Sigmoid colon (tissue), 6 donors: ENCODE measurements at regions not wholly inside any gene's neighbourhood (a gene's known extent, or its start where the extent isn't known, plus 50 kb on each side); places are given as distances from the start of the nearest gene placed in this dataset.

Experiments used
- DNase-seq: peaks from one replicate; pipeline ENCODE4 v3.0.0-alpha.2; 2019
- H3K27ac ChIP-seq, 4 donors: fragments of 200-600 bp; sonication (generic); one replicate each; pipeline ENCODE4 v1.5.1; 2016 to 2019; ENCODE audit warnings: mild to moderate bottlenecking in 1 of 4
- H3K27me3 ChIP-seq, 3 donors: fragments of 200-600 bp; sonication (generic); one replicate each; pipeline ENCODE4 v1.5.1; 2019; ENCODE audit warnings: mild to moderate bottlenecking in 1 of 3
- H3K36me3 ChIP-seq, 4 donors: fragments of 200-600 bp; sonication (generic); one replicate each; pipeline ENCODE4 v1.5.1; 2016 to 2019
- H3K4me1 ChIP-seq, 4 donors: fragments of 200-600 bp; sonication (generic); one replicate each; pipeline ENCODE4 v1.5.1; 2017 to 2019
- H3K4me3 ChIP-seq, 4 donors: fragments of 200-600 bp; sonication (generic); one replicate each; pipeline ENCODE4 v1.5.1; 2017 to 2019; ENCODE audit warnings: mild to moderate bottlenecking in 2 of 4, moderate library complexity in 1 of 4
- H3K9me3 ChIP-seq, 4 donors: fragments of 200-600 bp in 3 of 4; sonication (generic) in 3 of 4; one replicate each; pipeline versions ENCODE4 v1.5.1 to v1.6.1; 2013 to 2019
- EP300 ChIP-seq, 4 donors: sonication (generic); formaldehyde crosslinking; IDR thresholded peaks; one replicate each; pipeline ENCODE4 v1.6.1; 2017; ENCODE audit warnings: antibody characterized with exemption in 4 of 4
- POLR2A ChIP-seq, 2 donors: fragments of 450-650 bp; IDR thresholded peaks; one replicate each; pipeline ENCODE4 v1.6.1; 2016; ENCODE audit warnings: antibody characterized with exemption in 2 of 2, mild to moderate bottlenecking in 2 of 2, moderate library complexity in 2 of 2
- POLR2AphosphoS5 ChIP-seq, 4 donors: sonication (generic); formaldehyde crosslinking; IDR thresholded peaks; one replicate each; pipeline ENCODE4 v1.6.1; 2017; ENCODE audit warnings: antibody characterized with exemption in 4 of 4
- WGBS, 2 donors: extraction: QIAGEN DNeasy Blood & Tissue Kit; methylation state at CpG; one replicate each; pipeline ENCODE4 v1.1.7; 2013; 5-methylcytosine and 5-hydroxymethylcytosine counted together
- intact Hi-C: fragments of 100-400 bp; cut with DNase I; formaldehyde crosslinking; loops from one replicate; pipeline ENCODE4 v1.15.1; 2023
- TF ChIP-seq, protein P1 (sequence below), 4 experiments: fragments of 450-650 bp in 3 of 4; fragments of 200-600 bp in 1 of 4; IDR thresholded peaks; one replicate each; pipeline ENCODE4 v1.5.1; 2016 to 2019; ENCODE audit warnings: antibody characterized with exemption in 4 of 4, mild to moderate bottlenecking in 3 of 4, moderate library complexity in 2 of 4
- donor health status: healthy with polysubstance abuse.
- donor health status: healthy.

DNA sequence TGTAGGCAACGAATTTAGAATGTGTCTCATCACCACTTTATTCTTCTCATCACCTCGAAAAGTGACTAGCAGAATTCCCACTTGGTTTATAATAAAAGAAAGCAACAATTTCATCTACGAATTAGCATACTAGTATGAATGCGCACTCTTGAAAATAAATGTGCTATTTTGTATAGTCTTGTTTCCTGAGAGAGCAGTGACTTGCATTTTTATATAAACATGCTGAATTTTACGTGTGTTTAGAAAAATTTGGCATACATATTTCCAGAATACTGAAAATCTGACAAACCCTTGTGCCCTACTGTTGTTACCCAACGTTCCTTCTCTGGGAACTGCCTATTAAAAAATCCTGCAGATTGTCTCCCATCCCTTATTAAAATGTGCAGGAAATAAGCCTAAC is 786.8 kb downstream of the TSN start:
- no peaks in the 10 kb centered on the region for H3K9me3 ChIP-seq
- H3K36me3 ChIP-seq, result no peaks in the 10 kb centered on the region
- WGBS, 2 donors, result 75 to 78% methylated on average over 6 of the region's 6 CpGs
- no peak for DNase-seq
- intact Hi-C loops, result no loop called here
- H3K4me3 ChIP-seq, result no peak overlapping the region
- no peaks in the 10 kb centered on the region for H3K4me1 ChIP-seq
- no peak overlapping the region for H3K27ac ChIP-seq
- TF ChIP-seq POLR2AphosphoS5 (IDR thresholded peaks at IDR 0.05) (no peak), EP300 (IDR thresholded peaks at IDR 0.05) (no peak), POLR2A (IDR thresholded peaks at IDR 0.05) (no peak)
- TF ChIP-seq, protein P1, sequence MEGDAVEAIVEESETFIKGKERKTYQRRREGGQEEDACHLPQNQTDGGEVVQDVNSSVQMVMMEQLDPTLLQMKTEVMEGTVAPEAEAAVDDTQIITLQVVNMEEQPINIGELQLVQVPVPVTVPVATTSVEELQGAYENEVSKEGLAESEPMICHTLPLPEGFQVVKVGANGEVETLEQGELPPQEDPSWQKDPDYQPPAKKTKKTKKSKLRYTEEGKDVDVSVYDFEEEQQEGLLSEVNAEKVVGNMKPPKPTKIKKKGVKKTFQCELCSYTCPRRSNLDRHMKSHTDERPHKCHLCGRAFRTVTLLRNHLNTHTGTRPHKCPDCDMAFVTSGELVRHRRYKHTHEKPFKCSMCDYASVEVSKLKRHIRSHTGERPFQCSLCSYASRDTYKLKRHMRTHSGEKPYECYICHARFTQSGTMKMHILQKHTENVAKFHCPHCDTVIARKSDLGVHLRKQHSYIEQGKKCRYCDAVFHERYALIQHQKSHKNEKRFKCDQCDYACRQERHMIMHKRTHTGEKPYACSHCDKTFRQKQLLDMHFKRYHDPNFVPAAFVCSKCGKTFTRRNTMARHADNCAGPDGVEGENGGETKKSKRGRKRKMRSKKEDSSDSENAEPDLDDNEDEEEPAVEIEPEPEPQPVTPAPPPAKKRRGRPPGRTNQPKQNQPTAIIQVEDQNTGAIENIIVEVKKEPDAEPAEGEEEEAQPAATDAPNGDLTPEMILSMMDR (IDR thresholded peaks at IDR 0.05), result no peak
- no peaks in the 10 kb centered on the region for H3K27me3 ChIP-seq

DNA sequence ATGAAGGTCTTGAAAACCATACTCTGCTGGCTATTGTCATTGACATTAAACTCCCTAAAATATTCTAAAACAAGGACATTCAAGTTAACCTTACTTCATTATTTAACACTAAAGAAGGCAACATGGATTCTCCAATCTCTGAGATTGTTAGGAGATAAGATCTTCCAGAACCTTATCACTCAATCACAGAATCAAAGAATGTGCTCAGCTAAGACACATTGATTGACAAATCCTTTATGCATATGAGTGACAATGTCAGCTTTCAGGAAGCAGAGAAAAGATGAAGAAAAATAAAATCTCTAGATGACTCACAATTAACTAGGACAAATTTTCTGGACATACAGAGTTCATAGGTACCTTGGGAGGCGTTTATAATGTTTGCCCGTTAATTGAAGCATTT is 787.2 kb downstream of the TSN start:
- Histone ChIP-seq H3K27me3 (no peaks in the 10 kb centered on the region), H3K4me1 (no peaks in the 10 kb centered on the region), H3K36me3 (no peaks in the 10 kb centered on the region), H3K9me3 (no peaks in the 10 kb centered on the region), H3K27ac (no peak overlapping the region), H3K4me3 (no peak overlapping the region)
- intact Hi-C loops, result no loop called here
- TF ChIP-seq POLR2A (IDR thresholded peaks at IDR 0.05) (no peak), EP300 (IDR thresholded peaks at IDR 0.05) (no peak)
- WGBS, 2 donors, result 74 to 86% methylated on average over 2 of the region's 2 CpGs
- DNase-seq, result no peak

DNA sequence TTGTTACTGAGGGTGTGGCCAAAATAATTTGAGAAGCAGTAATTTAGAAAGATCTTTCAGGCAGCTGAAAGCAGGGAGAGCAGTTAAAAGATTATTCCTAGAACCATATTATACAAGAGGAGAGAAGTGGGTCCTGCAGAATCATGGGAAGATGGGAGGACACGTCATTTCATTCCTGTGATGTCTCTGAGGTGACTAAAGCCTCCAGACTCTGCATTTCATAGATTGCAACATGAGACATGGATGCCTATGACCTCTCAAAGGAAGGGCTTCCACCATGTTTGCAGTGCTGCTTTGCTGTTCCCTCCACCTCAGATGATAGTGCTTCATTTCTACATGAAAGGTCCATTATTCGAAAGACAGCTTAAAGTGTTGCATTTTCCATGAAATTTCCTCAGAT is 788.4 kb downstream of the TSN start:
- TF ChIP-seq POLR2AphosphoS5 (IDR thresholded peaks at IDR 0.05), result no peak
- TF ChIP-seq, protein P1 (IDR thresholded peaks at IDR 0.05), result no peak
- no peak for TF ChIP-seq POLR2A (IDR thresholded peaks at IDR 0.05)
- no peak for TF ChIP-seq EP300 (IDR thresholded peaks at IDR 0.05)
- WGBS, 2 donors, result 85 to 92% methylated on average over 2 of the region's 2 CpGs
- no peaks in the 10 kb centered on the region for H3K27me3 ChIP-seq
- no peak overlapping the region for H3K27ac ChIP-seq
- H3K36me3 ChIP-seq, result no peaks in the 10 kb centered on the region
- no peak for DNase-seq
- H3K9me3 ChIP-seq, result no peaks in the 10 kb centered on the region
- no peaks in the 10 kb centered on the region for H3K4me1 ChIP-seq
- no peak overlapping the region for H3K4me3 ChIP-seq
- intact Hi-C loops, result no loop called here

DNA sequence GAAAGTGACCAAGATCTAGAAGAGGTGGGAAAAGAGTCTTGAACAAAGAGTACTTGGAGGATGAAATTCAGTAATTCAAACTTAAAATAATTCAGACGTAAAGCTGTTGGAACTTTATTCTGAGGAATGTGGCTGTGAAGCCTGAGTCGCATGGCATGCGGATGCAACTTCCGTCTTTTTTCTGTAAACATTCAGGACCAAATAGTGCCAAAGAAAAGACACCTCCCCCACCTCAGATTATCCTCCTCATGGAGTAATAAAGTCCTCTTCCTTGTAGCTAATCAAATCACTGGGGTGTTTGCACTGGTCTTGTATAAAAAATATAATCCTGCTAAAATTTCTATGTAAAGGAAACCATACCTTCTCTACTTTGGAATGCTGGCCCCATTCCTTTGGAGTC is 790.4 kb downstream of the TSN start:
- Histone ChIP-seq H3K27ac (no peak overlapping the region), H3K4me1 (no peaks in the 10 kb centered on the region), H3K9me3 (no peaks in the 10 kb centered on the region), H3K4me3 (no peak overlapping the region), H3K36me3 (no peaks in the 10 kb centered on the region), H3K27me3 (no peaks in the 10 kb centered on the region)
- DNase-seq, result no peak
- intact Hi-C loops, result no loop called here
- 70 to 89% methylated on average over 4 of the region's 4 CpGs for WGBS, 2 donors
- TF ChIP-seq POLR2A (IDR thresholded peaks at IDR 0.05) (no peak), POLR2AphosphoS5 (IDR thresholded peaks at IDR 0.05) (no peak), EP300 (IDR thresholded peaks at IDR 0.05) (no peak)
- TF ChIP-seq, protein P1 (IDR thresholded peaks at IDR 0.05), result no peak

DNA sequence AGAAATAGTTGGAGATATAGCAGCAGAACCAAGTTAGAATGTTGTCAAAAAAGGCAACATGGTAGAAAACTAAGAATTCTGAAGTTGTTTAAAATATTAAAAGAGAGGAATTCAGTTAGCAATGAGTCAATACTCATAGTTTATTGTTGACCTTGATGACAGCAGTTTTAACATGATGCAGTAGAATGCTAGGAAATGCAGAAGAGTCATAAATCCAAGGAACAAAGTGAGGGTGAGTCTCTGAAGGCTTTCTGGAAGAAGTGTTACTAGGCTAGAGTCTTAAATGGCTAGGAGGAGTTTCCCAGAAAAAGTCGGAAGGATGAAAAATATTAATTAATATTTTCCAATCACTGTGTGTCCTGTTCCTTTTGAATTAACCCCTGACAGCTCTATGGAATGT is 807.3 kb downstream of the TSN start:
- intact Hi-C loops, result no loop called here
- Histone ChIP-seq H3K4me3 (no peak overlapping the region), H3K27me3 (no peaks in the 10 kb centered on the region), H3K36me3 (no peaks in the 10 kb centered on the region), H3K27ac (no peak overlapping the region), H3K9me3 (no peaks in the 10 kb centered on the region), H3K4me1 (no peaks in the 10 kb centered on the region)
- 49 to 58% methylated on average over 1 of the region's 1 CpG for WGBS, 2 donors
- no peak for DNase-seq
- TF ChIP-seq EP300 (IDR thresholded peaks at IDR 0.05), result no peak
- TF ChIP-seq POLR2A (IDR thresholded peaks at IDR 0.05), result no peak
- no peak for TF ChIP-seq POLR2AphosphoS5 (IDR thresholded peaks at IDR 0.05)
- TF ChIP-seq, protein P1 (IDR thresholded peaks at IDR 0.05), result no peak
